Transverse colon (tissue), 4 donors: ENCODE measurements at regions not wholly inside any gene's neighbourhood (a gene's known extent, or its start where the extent isn't known, plus 50 kb on each side); places are given as distances from the start of the nearest gene placed in this dataset.

Source experiments
- CTCF ChIP-seq, 5 experiments: fragments of 200-600 bp in 3 of 5; fragments of 450-650 bp in 2 of 5; sonication (generic) in 3 of 5; IDR thresholded peaks; 1 replicate in 2 of 5; 2 replicates in 3 of 5; pipeline ENCODE4 v1.5.1; 2016 to 2017; ENCODE audit warnings: antibody characterized with exemption in 5 of 5, inconsistent platforms in 3 of 5, mild to moderate bottlenecking in 2 of 5, moderate library complexity in 1 of 5
- POLR2A ChIP-seq: fragments of 450-650 bp; IDR thresholded peaks from one replicate; pipeline ENCODE4 v1.6.1; 2016; ENCODE audit warnings: antibody characterized with exemption, mild to moderate bottlenecking, moderate library complexity
- POLR2AphosphoS5 ChIP-seq, 3 donors: sonication (generic); formaldehyde crosslinking; IDR thresholded peaks; one replicate each; pipeline ENCODE4 v1.6.1; 2016; ENCODE audit warnings: antibody characterized with exemption in 3 of 3

GRCh38 chr13:39189778-39190177, 151.5 kb downstream of the NHLRC3 start:
- TF ChIP-seq POLR2AphosphoS5 (IDR thresholded peaks at IDR 0.05), result no peak
- no peak for TF ChIP-seq POLR2A
- no peak for TF ChIP-seq CTCF (IDR thresholded peaks at IDR 0.05)
